Activated CD4-positive, alpha-beta T cell treated with anti-CD3 and anti-CD28 coated beads for 36 hours (primary cell): ENCODE measurements at regions not wholly inside any gene's neighbourhood (a gene's known extent, or its start where the extent isn't known, plus 50 kb on each side); places are given as distances from the start of the nearest gene placed in this dataset.
A peak's percentile ranks its signal among the peaks of the same experiment; 100 is the strongest.

Source experiments
- ATAC-seq: fragments of 200-7000 bp; cut with Tn5 transposase; one replicate; pipeline ENCODE4 v1.10.0; 2021; ENCODE audit warnings: mild to moderate bottlenecking, moderate library complexity
- CTCF ChIA-PET: fragments of 350-600 bp; sonication (Branson Sonifier 250); formaldehyde crosslinking; loops from one replicate; lab custom pipeline; 2021; ENCODE audit warnings: antibody characterized with exemption; lab: Charles Lee
- POLR2A ChIA-PET: fragments of 350-600 bp; sonication (Branson Sonifier 250); formaldehyde crosslinking; loops from one replicate; lab custom pipeline; 2021; ENCODE audit warnings: antibody characterized with exemption, inconsistent platforms; lab: Charles Lee
- DNase-seq: peaks from one replicate; pipeline ENCODE4 v3.0.0-alpha.2; 2020
- H3K27ac Mint-ChIP-seq: one replicate; pipeline ENCODE4 v1.8.0; 2021; ENCODE audit warnings: mixed read lengths
- H3K27me3 Mint-ChIP-seq: one replicate; pipeline ENCODE4 v1.8.0; 2021; ENCODE audit warnings: mixed read lengths
- H3K36me3 Mint-ChIP-seq: one replicate; pipeline ENCODE4 v1.8.0; 2021; ENCODE audit warnings: low read depth, mixed read lengths
- H3K4me1 Mint-ChIP-seq: one replicate; pipeline ENCODE4 v1.8.0; 2021; ENCODE audit warnings: mixed read lengths
- H3K4me3 Mint-ChIP-seq: one replicate; pipeline ENCODE4 v1.8.0; 2021; ENCODE audit warnings: mild to moderate bottlenecking, moderate library complexity, mixed read lengths
- H3K9me3 Mint-ChIP-seq: one replicate; pipeline ENCODE4 v1.8.0; 2021; ENCODE audit warnings: low read depth, mixed read lengths
- intact Hi-C, 2 experiments: fragments of 100-400 bp; cut with DNase I in 1 of 2; cut with micrococcal nuclease in 1 of 2; formaldehyde crosslinking; loops; one replicate each; pipeline versions ENCODE4 v1.14.2 to v1.15.1; 2022 to 2024; cut with DNase I, micrococcal nuclease

GRCh38 chr16:10232757-10233156 lies 50.5 kb upstream of the GRIN2A start:
- ChIA-PET CTCF (no interaction called here), POLR2A (no interaction called here)
- no peaks in the 10 kb centered on the region for H3K27me3 Mint-ChIP-seq
- H3K4me1 Mint-ChIP-seq = no peaks in the 10 kb centered on the region
- ATAC-seq (no peak), DNase-seq (no peak)
- H3K9me3 Mint-ChIP-seq = peaks cover 9% of the 10 kb centered on the region
- intact Hi-C loops = no loop called here
- H3K36me3 Mint-ChIP-seq = no peaks in the 10 kb centered on the region
- no peak overlapping the region for H3K4me3 Mint-ChIP-seq
- H3K27ac Mint-ChIP-seq = no peak overlapping the region

GRCh38 chr16:10239640-10240039 lies 57.4 kb upstream of the GRIN2A start:
- no peak overlapping the region for H3K27ac Mint-ChIP-seq
- H3K27me3 Mint-ChIP-seq = peaks cover 6% of the 10 kb centered on the region
- POLR2A ChIA-PET = no interaction called here

GRCh38 chr16:10240854-10241613 lies 58.8 kb upstream of the GRIN2A start:
- H3K27me3 Mint-ChIP-seq = peaks cover 6% of the 10 kb centered on the region
- H3K4me3 Mint-ChIP-seq = no peak overlapping the region
- no peak overlapping the region for H3K27ac Mint-ChIP-seq
- intact Hi-C loops = no loop called here
- H3K4me1 Mint-ChIP-seq = no peaks in the 10 kb centered on the region
- no peaks in the 10 kb centered on the region for H3K9me3 Mint-ChIP-seq
- POLR2A ChIA-PET = no interaction called here
- no peak for ATAC-seq
- no peak for DNase-seq
- no peaks in the 10 kb centered on the region for H3K36me3 Mint-ChIP-seq
- CTCF ChIA-PET = no interaction called here

More at GRCh38 chr16:10239640-10240039, 57.4 kb upstream of the GRIN2A start:
- ATAC-seq (no peak), DNase-seq (no peak)
- intact Hi-C loops = no loop called here
- CTCF ChIA-PET = no interaction called here
- no peak overlapping the region for H3K4me3 Mint-ChIP-seq
- no peaks in the 10 kb centered on the region for H3K4me1 Mint-ChIP-seq
- H3K36me3 Mint-ChIP-seq = no peaks in the 10 kb centered on the region
- no peaks in the 10 kb centered on the region for H3K9me3 Mint-ChIP-seq

- intact Hi-C loops = no loop called here
- POLR2A ChIA-PET = no interaction called here
- H3K27ac Mint-ChIP-seq = no peak overlapping the region
- ATAC-seq (no peak), DNase-seq (no peak)
- CTCF ChIA-PET = interaction anchor here (0.6 kb wide), 1 partner anchor 273 kb away, joined by 3 read pairs; no protein-coding TSS in a partner anchor
- H3K4me3 Mint-ChIP-seq = no peak overlapping the region
- no peaks in the 10 kb centered on the region for H3K36me3 Mint-ChIP-seq
- H3K27me3 Mint-ChIP-seq = peaks cover 6% of the 10 kb centered on the region
- no peaks in the 10 kb centered on the region for H3K4me1 Mint-ChIP-seq
- no peaks in the 10 kb centered on the region for H3K9me3 Mint-ChIP-seq
Measured at GRCh38 chr16:10242097-10242496, 59.9 kb upstream of the GRIN2A start.

GRCh38 chr16:10242916-10243315 lies 60.7 kb upstream of the GRIN2A start:
- ATAC-seq = no peak
- no peaks in the 10 kb centered on the region for H3K4me1 Mint-ChIP-seq
- no peak overlapping the region for H3K4me3 Mint-ChIP-seq
- H3K27ac Mint-ChIP-seq = no peak overlapping the region
- ChIA-PET CTCF (interaction anchor here (0.6 kb wide), 1 partner anchor 12 kb away, joined by 3 read pairs; no protein-coding TSS in a partner anchor), POLR2A (no interaction called here)
- H3K36me3 Mint-ChIP-seq = no peaks in the 10 kb centered on the region
- intact Hi-C loops = no loop called here
- H3K9me3 Mint-ChIP-seq = no peaks in the 10 kb centered on the region
- H3K27me3 Mint-ChIP-seq = peaks cover 6% of the 10 kb centered on the region
- no peak for DNase-seq

- ChIA-PET CTCF (no interaction called here), POLR2A (no interaction called here)
- no peak for ATAC-seq
- Mint-ChIP-seq H3K27ac (no peak overlapping the region), H3K36me3 (no peaks in the 10 kb centered on the region), H3K9me3 (no peaks in the 10 kb centered on the region), H3K4me1 (no peaks in the 10 kb centered on the region), H3K4me3 (no peak overlapping the region), H3K27me3 (peaks cover 2% of the 10 kb centered on the region)
- intact Hi-C loops = no loop called here
- DNase-seq = no peak
Measured at GRCh38 chr16:10245002-10245401, 62.8 kb upstream of the GRIN2A start.

GRCh38 chr16:10250137-10250828 lies 68.1 kb upstream of the GRIN2A start:
- intact Hi-C loops = no loop called here
- DNase-seq (no peak), ATAC-seq (no peak)
- no peak overlapping the region for H3K27ac Mint-ChIP-seq
- H3K9me3 Mint-ChIP-seq = no peaks in the 10 kb centered on the region
- H3K27me3 Mint-ChIP-seq = peaks cover 2% of the 10 kb centered on the region
- no peak overlapping the region for H3K4me3 Mint-ChIP-seq
- no peaks in the 10 kb centered on the region for H3K36me3 Mint-ChIP-seq
- ChIA-PET POLR2A (no interaction called here), CTCF (interaction anchor here (0.7 to 1.0 kb wide), 3 partner anchors 65 to 302 kb away, joined by 3 read pairs; no protein-coding TSS in a partner anchor)
- H3K4me1 Mint-ChIP-seq = no peaks in the 10 kb centered on the region

- Mint-ChIP-seq H3K27me3 (peaks cover 2% of the 10 kb centered on the region), H3K4me3 (no peak overlapping the region), H3K4me1 (peaks cover 5% of the 10 kb centered on the region), H3K27ac (no peak overlapping the region), H3K9me3 (no peaks in the 10 kb centered on the region), H3K36me3 (no peaks in the 10 kb centered on the region)
- ChIA-PET CTCF (no interaction called here), POLR2A (no interaction called here)
- intact Hi-C loops = no loop called here
- DNase-seq (no peak), ATAC-seq (no peak)
Measured at GRCh38 chr16:10252155-10252554, 69.9 kb upstream of the GRIN2A start.

GRCh38 chr16:10253409-10253808 lies 71.2 kb upstream of the GRIN2A start:
- no peak for ATAC-seq
- H3K4me3 Mint-ChIP-seq = no peak overlapping the region
- H3K27me3 Mint-ChIP-seq = peaks cover 2% of the 10 kb centered on the region
- no peaks in the 10 kb centered on the region for H3K9me3 Mint-ChIP-seq
- intact Hi-C loops = no loop called here
- no peaks in the 10 kb centered on the region for H3K36me3 Mint-ChIP-seq
- ChIA-PET CTCF (interaction anchor here (0.8 to 1.1 kb wide), 2 partner anchors 257 to 261 kb away, joined by 4 to 5 read pairs; no protein-coding TSS in a partner anchor), POLR2A (no interaction called here)
- H3K27ac Mint-ChIP-seq = no peak overlapping the region
- no peak for DNase-seq
- H3K4me1 Mint-ChIP-seq = peaks cover 5% of the 10 kb centered on the region

- no peaks in the 10 kb centered on the region for H3K36me3 Mint-ChIP-seq
- H3K9me3 Mint-ChIP-seq = no peaks in the 10 kb centered on the region
- ChIA-PET CTCF (interaction anchor here (0.6 to 4.2 kb wide), 9 partner anchors 13 to 353 kb away, joined by 3 to 20 read pairs (median 4); no protein-coding TSS in a partner anchor), POLR2A (no interaction called here)
- DNase-seq (no peak), ATAC-seq (no peak)
- H3K27me3 Mint-ChIP-seq = peaks cover 2% of the 10 kb centered on the region
- H3K27ac Mint-ChIP-seq = no peak overlapping the region
- peaks cover 5% of the 10 kb centered on the region for H3K4me1 Mint-ChIP-seq
- intact Hi-C loops = loop anchor here (1.0 to 2.0 kb wide), 3 partner anchors 131 to 482 kb away; partner anchors contain the start of gene ATF7IP2 (in 1 of the 2)
- H3K4me3 Mint-ChIP-seq = no peak overlapping the region
Measured at GRCh38 chr16:10255728-10256127, 73.5 kb upstream of the GRIN2A start.

GRCh38 chr16:10256784-10257641 lies 74.8 kb upstream of the GRIN2A start:
- H3K36me3 Mint-ChIP-seq = no peaks in the 10 kb centered on the region
- DNase-seq (peak; percentile 66), ATAC-seq (peak; percentile 63)
- H3K4me3 Mint-ChIP-seq = no peak overlapping the region
- H3K9me3 Mint-ChIP-seq = no peaks in the 10 kb centered on the region
- peaks cover 5% of the 10 kb centered on the region for H3K4me1 Mint-ChIP-seq
- intact Hi-C loops = loop anchor here (1.0 to 2.0 kb wide), 4 partner anchors 130 to 480 kb away; partner anchors contain the start of gene ATF7IP2 (in 1 of the 2)
- ChIA-PET CTCF (interaction anchor here (0.5 to 4.2 kb wide), 15 partner anchors 10 to 352 kb away, joined by 3 to 20 read pairs (median 3); no protein-coding TSS in a partner anchor), POLR2A (no interaction called here)
- H3K27me3 Mint-ChIP-seq = no peaks in the 10 kb centered on the region
- no peak overlapping the region for H3K27ac Mint-ChIP-seq
